ENCODE measurements at regions not wholly inside any gene's neighbourhood (a gene's known extent, or its start where the extent isn't known, plus 50 kb on each side); places are given as distances from the start of the nearest gene placed in this dataset.

GRCh38 chr22:27472975-27473374 lies 328.6 kb downstream of the MN1 start:
- H3K4me3 ChIP-seq (ENCODE audit: low read depth, low read length): no peak overlapping the region
- DNase-seq (ENCODE audit: low read depth): no peak
- no peak for TF ChIP-seq MAX (IDR thresholded peaks at IDR 0.05; ENCODE audit: low read depth, low read length)
- no peak for TF ChIP-seq MYC (IDR thresholded peaks at IDR 0.05; ENCODE audit: low read depth, low read length)
- TF ChIP-seq CTCF (IDR thresholded peaks at IDR 0.05; ENCODE audit: low read depth, low read length): no peak
- TF ChIP-seq POLR2A (IDR thresholded peaks at IDR 0.05; ENCODE audit: extremely low read depth, insufficient read length): no peak

GRCh38 chr22:27473533-27473932 lies 328.0 kb downstream of the MN1 start:
- DNase-seq (ENCODE audit: low read depth): no peak
- TF ChIP-seq POLR2A (IDR thresholded peaks at IDR 0.05; ENCODE audit: extremely low read depth, insufficient read length) (no peak), MYC (IDR thresholded peaks at IDR 0.05; ENCODE audit: low read depth, low read length) (no peak), MAX (IDR thresholded peaks at IDR 0.05; ENCODE audit: low read depth, low read length) (no peak), CTCF (IDR thresholded peaks at IDR 0.05; ENCODE audit: low read depth, low read length) (no peak)
- no peak overlapping the region for H3K4me3 ChIP-seq (ENCODE audit: low read depth, low read length)

GRCh38 chr22:27474112-27474571 lies 327.4 kb downstream of the MN1 start:
- no peak for TF ChIP-seq CTCF (IDR thresholded peaks at IDR 0.05; ENCODE audit: low read depth, low read length)
- no peak for TF ChIP-seq MYC (IDR thresholded peaks at IDR 0.05; ENCODE audit: low read depth, low read length)
- no peak for TF ChIP-seq MAX (IDR thresholded peaks at IDR 0.05; ENCODE audit: low read depth, low read length)
- TF ChIP-seq POLR2A (IDR thresholded peaks at IDR 0.05; ENCODE audit: extremely low read depth, insufficient read length): no peak
- H3K4me3 ChIP-seq (ENCODE audit: low read depth, low read length): no peak overlapping the region
- DNase-seq (ENCODE audit: low read depth): no peak

GRCh38 chr22:27474711-27475547 lies 326.6 kb downstream of the MN1 start:
- TF ChIP-seq POLR2A (IDR thresholded peaks at IDR 0.05; ENCODE audit: extremely low read depth, insufficient read length) (no peak), MAX (IDR thresholded peaks at IDR 0.05; ENCODE audit: low read depth, low read length) (no peak), CTCF (IDR thresholded peaks at IDR 0.05; ENCODE audit: low read depth, low read length) (no peak), MYC (IDR thresholded peaks at IDR 0.05; ENCODE audit: low read depth, low read length) (no peak)
- no peak overlapping the region for H3K4me3 ChIP-seq (ENCODE audit: low read depth, low read length)
- no peak for DNase-seq (ENCODE audit: low read depth)

- H3K4me3 ChIP-seq (ENCODE audit: low read depth, low read length): no peak overlapping the region
- TF ChIP-seq CTCF (IDR thresholded peaks at IDR 0.05; ENCODE audit: low read depth, low read length): no peak
- TF ChIP-seq MYC (IDR thresholded peaks at IDR 0.05; ENCODE audit: low read depth, low read length): no peak
- TF ChIP-seq MAX (IDR thresholded peaks at IDR 0.05; ENCODE audit: low read depth, low read length): no peak
- TF ChIP-seq POLR2A (IDR thresholded peaks at IDR 0.05; ENCODE audit: extremely low read depth, insufficient read length): no peak
Observed at GRCh38 chr22:27475548-27475897, 326.0 kb downstream of the MN1 start.

More at GRCh38 chr22:27475548-27475897, 326.0 kb downstream of the MN1 start:
- DNase-seq (ENCODE audit: low read depth): no peak

All from NB4 (cell line).